ENCODE measurements at regions not wholly inside any gene's neighbourhood (a gene's known extent, or its start where the extent isn't known, plus 50 kb on each side); places are given as distances from the start of the nearest gene placed in this dataset.

- TF ChIP-seq GATA1 (IDR thresholded peaks at IDR 0.05; ENCODE audit: low read depth, low read length) (no peak), POLR2A (IDR thresholded peaks at IDR 0.05; ENCODE audit: low read length) (no peak)
- DNase-seq, result no peak
Measured at GRCh38 chr7:26531926-26532325, 240.3 kb downstream of the SNX10 start.

GRCh38 chr7:26532471-26532870 lies 240.8 kb downstream of the SNX10 start:
- DNase-seq, result no peak
- no peak for TF ChIP-seq GATA1 (IDR thresholded peaks at IDR 0.05; ENCODE audit: low read depth, low read length)
- no peak for TF ChIP-seq POLR2A (IDR thresholded peaks at IDR 0.05; ENCODE audit: low read length)

- no peak for DNase-seq
- TF ChIP-seq GATA1 (IDR thresholded peaks at IDR 0.05; ENCODE audit: low read depth, low read length) (no peak), POLR2A (IDR thresholded peaks at IDR 0.05; ENCODE audit: low read length) (no peak)
Measured at GRCh38 chr7:26533217-26533616, 241.6 kb downstream of the SNX10 start.

GRCh38 chr7:26534649-26535482 lies 243.2 kb downstream of the SNX10 start:
- DNase-seq, result no peak
- no peak for TF ChIP-seq POLR2A (IDR thresholded peaks at IDR 0.05; ENCODE audit: low read length)
- TF ChIP-seq GATA1 (IDR thresholded peaks at IDR 0.05; ENCODE audit: low read depth, low read length), result no peak

- TF ChIP-seq POLR2A (IDR thresholded peaks at IDR 0.05; ENCODE audit: low read length) (no peak), GATA1 (IDR thresholded peaks at IDR 0.05; ENCODE audit: low read depth, low read length) (no peak)
Measured at GRCh38 chr7:26535483-26536007, 243.9 kb downstream of the SNX10 start.

GRCh38 chr7:26538216-26538615 lies 246.6 kb downstream of the SNX10 start:
- no peak for TF ChIP-seq GATA1 (IDR thresholded peaks at IDR 0.05; ENCODE audit: low read depth, low read length)
- no peak for TF ChIP-seq POLR2A (IDR thresholded peaks at IDR 0.05; ENCODE audit: low read length)
- DNase-seq, result no peak

More at GRCh38 chr7:26535483-26536007, 243.9 kb downstream of the SNX10 start:
- DNase-seq, result no peak

GRCh38 chr7:26538689-26539088 lies 247.0 kb downstream of the SNX10 start:
- TF ChIP-seq GATA1 (IDR thresholded peaks at IDR 0.05; ENCODE audit: low read depth, low read length) (no peak), POLR2A (IDR thresholded peaks at IDR 0.05; ENCODE audit: low read length) (no peak)
- no peak for DNase-seq

- TF ChIP-seq POLR2A (IDR thresholded peaks at IDR 0.05; ENCODE audit: low read length), result no peak
- TF ChIP-seq GATA1 (IDR thresholded peaks at IDR 0.05; ENCODE audit: low read depth, low read length), result no peak
- DNase-seq, result no peak
Measured at GRCh38 chr7:26543340-26543739, 251.7 kb downstream of the SNX10 start.

- TF ChIP-seq GATA1 (IDR thresholded peaks at IDR 0.05; ENCODE audit: low read depth, low read length) (no peak), POLR2A (IDR thresholded peaks at IDR 0.05; ENCODE audit: low read length) (no peak)
- DNase-seq, result no peak
Measured at GRCh38 chr7:26543951-26544350, 252.3 kb downstream of the SNX10 start.

GRCh38 chr7:26546508-26547053 lies 254.9 kb downstream of the SNX10 start:
- TF ChIP-seq GATA1 (IDR thresholded peaks at IDR 0.05; ENCODE audit: low read depth, low read length), result no peak
- no peak for TF ChIP-seq POLR2A (IDR thresholded peaks at IDR 0.05; ENCODE audit: low read length)

GRCh38 chr7:26547156-26547555 lies 255.5 kb downstream of the SNX10 start:
- DNase-seq, result no peak

More at GRCh38 chr7:26546508-26547053, 254.9 kb downstream of the SNX10 start:
- DNase-seq, result no peak

GRCh38 chr7:26549281-26549944 lies 257.8 kb downstream of the SNX10 start:
- no peak for DNase-seq
- TF ChIP-seq POLR2A (IDR thresholded peaks at IDR 0.05; ENCODE audit: low read length) (no peak), GATA1 (IDR thresholded peaks at IDR 0.05; ENCODE audit: low read depth, low read length) (no peak)

More at GRCh38 chr7:26547156-26547555, 255.5 kb downstream of the SNX10 start:
- TF ChIP-seq GATA1 (IDR thresholded peaks at IDR 0.05; ENCODE audit: low read depth, low read length) (no peak), POLR2A (IDR thresholded peaks at IDR 0.05; ENCODE audit: low read length) (no peak)

- no peak for DNase-seq
- no peak for TF ChIP-seq GATA1 (IDR thresholded peaks at IDR 0.05; ENCODE audit: low read depth, low read length)
- TF ChIP-seq POLR2A (IDR thresholded peaks at IDR 0.05; ENCODE audit: low read length), result no peak
Measured at GRCh38 chr7:26550492-26550891, 258.8 kb downstream of the SNX10 start.

GRCh38 chr7:26551740-26552139 lies 260.1 kb downstream of the SNX10 start:
- no peak for TF ChIP-seq POLR2A (IDR thresholded peaks at IDR 0.05; ENCODE audit: low read length)
- no peak for TF ChIP-seq GATA1 (IDR thresholded peaks at IDR 0.05; ENCODE audit: low read depth, low read length)
- DNase-seq, result no peak
